GM23248 (cell line): ENCODE measurements at regions not wholly inside any gene's neighbourhood (a gene's known extent, or its start where the extent isn't known, plus 50 kb on each side); places are given as distances from the start of the nearest gene placed in this dataset.

ENCODE experiments used
- EZH2 ChIP-seq: fragments of 200-600 bp; sonication (generic); IDR thresholded peaks from 2 replicates; pipeline ENCODE4 v1.6.1; 2018; ENCODE audit warnings: antibody characterized with exemption, mild to moderate bottlenecking; ENCODE audit not compliant: insufficient read depth, poor library complexity, severe bottlenecking
- EZH2phosphoT487 ChIP-seq: fragments of 200-600 bp; sonication (generic); IDR thresholded peaks from 2 replicates; pipeline ENCODE4 v1.6.1; 2018; ENCODE audit warnings: antibody characterized with exemption, moderate library complexity, mild to moderate bottlenecking, low read depth; ENCODE audit not compliant: insufficient read depth

DNA sequence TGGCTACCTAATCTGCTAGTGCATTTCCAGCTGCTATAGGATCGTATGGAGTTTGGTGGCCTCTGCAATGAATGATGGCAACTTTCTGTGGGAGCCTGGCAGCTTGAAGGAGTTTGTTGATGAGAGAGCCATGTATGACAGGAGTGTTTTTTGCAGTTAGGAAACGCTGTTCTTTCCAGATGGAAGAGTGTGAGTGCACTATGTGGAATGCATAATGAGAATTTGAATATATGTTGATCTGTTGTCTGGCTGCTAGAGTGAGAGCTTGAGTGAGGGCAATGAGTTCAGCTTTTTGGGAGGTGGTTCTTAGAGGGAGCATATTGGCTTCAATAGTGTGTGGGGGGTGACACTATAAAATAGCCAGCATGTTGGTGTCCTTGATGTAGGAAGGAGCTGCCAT lies 51.0 kb upstream of the APOBEC4 start:
- TF ChIP-seq EZH2phosphoT487 = no peak
- no peak for TF ChIP-seq EZH2
